22Rv1 (cell line): ENCODE measurements at regions not wholly inside any gene's neighbourhood (a gene's known extent, or its start where the extent isn't known, plus 50 kb on each side); places are given as distances from the start of the nearest gene placed in this dataset.

ENCODE experiments used
- CTCF ChIP-seq: fragments of 450-650 bp; IDR thresholded peaks from 2 replicates; pipeline ENCODE4 v1.5.1; 2017; ENCODE audit warnings: mild to moderate bottlenecking
- ZFX ChIP-seq: fragments of 450-650 bp; IDR thresholded peaks from 2 replicates; pipeline ENCODE4 v1.6.1; 2017; ENCODE audit warnings: antibody characterized with exemption, borderline replicate concordance

DNA sequence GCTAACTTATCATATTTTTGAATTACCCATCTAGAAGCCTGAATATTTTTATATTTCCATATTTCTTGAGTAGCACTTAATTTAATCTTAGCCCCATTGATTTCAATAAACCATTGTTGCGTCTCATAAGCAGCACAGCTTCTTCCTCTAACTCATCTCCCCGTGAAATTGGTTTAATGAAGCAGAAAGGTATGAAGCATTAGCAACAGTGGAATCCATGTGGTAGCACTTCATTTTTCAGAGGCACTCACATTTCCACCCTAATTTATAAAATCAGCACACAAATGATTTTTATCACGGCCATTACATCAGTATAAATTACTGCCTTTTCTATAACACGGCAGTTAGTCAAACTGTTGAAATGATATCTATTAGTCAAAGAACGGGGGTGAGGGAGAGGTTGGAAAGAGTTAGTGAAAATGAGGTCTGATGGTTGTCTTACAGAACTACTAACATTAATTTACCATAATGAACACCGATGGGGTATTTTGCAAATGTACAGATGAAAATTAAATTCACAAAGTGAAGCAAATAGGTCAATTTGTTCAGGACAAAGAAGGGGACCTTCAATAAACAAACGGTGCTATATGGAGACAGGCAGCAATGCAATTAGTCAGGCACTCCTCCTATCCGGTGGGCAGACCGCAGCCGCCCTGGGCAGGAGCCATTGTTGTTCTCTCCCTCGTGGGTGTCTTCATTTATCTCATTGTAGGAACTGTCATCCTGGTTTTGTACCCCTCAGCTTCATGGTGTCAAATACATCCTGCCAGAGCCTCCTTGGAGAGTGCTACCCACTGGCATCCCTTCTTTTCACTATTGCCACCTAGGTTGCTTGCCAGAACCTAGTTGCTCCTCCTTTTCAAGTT, 205.7 kb downstream of the SOX3 start:
- TF ChIP-seq CTCF (no peak), ZFX (no peak)
